B cell (primary cell): ENCODE measurements at regions not wholly inside any gene's neighbourhood (a gene's known extent, or its start where the extent isn't known, plus 50 kb on each side); places are given as distances from the start of the nearest gene placed in this dataset.

ENCODE experiments used
- ATAC-seq: fragments of 200-7000 bp; cut with Tn5 transposase; one replicate; pipeline ENCODE4 v1.10.0; 2021; ENCODE audit warnings: low read depth, mild to moderate bottlenecking, moderate number of reproducible peaks, moderate library complexity
- CTCF ChIA-PET: fragments of 350-600 bp; sonication (Branson Sonifier 250); formaldehyde crosslinking; loops from one replicate; lab custom pipeline; 2021; ENCODE audit warnings: antibody characterized with exemption, inconsistent platforms; lab: Charles Lee
- POLR2A ChIA-PET: fragments of 350-600 bp; sonication (Branson Sonifier 250); formaldehyde crosslinking; loops from one replicate; lab custom pipeline; 2021; ENCODE audit warnings: antibody characterized with exemption; lab: Charles Lee
- DNase-seq: peaks from one replicate; pipeline ENCODE4 v3.0.0; 2013
- H2AFZ ChIP-seq: 2 replicates; pipeline ENCODE4 v1.6.1; 2012; ENCODE audit warnings: mild to moderate bottlenecking, low read depth, low read length; ENCODE audit not compliant: insufficient read depth, poor library complexity, severe bottlenecking
- H3K27ac ChIP-seq, 2 donors: 1 replicate in 1 of 2; 2 replicates in 1 of 2; pipeline ENCODE4 v1.5.1; 2012 to 2013; ENCODE audit warnings: low read length in 2 of 2, mild to moderate bottlenecking in 2 of 2, moderate library complexity in 1 of 2
- H3K27me3 ChIP-seq, 4 experiments: fragments of 200-600 bp in 1 of 4; sonication (generic) in 1 of 4; replicated peaks in 1 of 4; 1 replicate in 2 of 4; 2 replicates in 2 of 4; pipeline versions ENCODE4 v1.6.1 to v1.7.0; 2013 to 2016; ENCODE audit warnings: low read length in 3 of 4, mild to moderate bottlenecking in 2 of 4, mixed read lengths in 1 of 4, moderate library complexity in 1 of 4; ENCODE audit not compliant: insufficient read depth in 4 of 4, control insufficient read depth in 3 of 4; ENCODE audit errors: control extremely low read depth in 1 of 4
- H3K36me3 ChIP-seq, 2 experiments: replicated peaks in 1 of 2; 1 replicate in 1 of 2; 2 replicates in 1 of 2; pipeline versions ENCODE4 v1.6.1 to v1.7.1; 2013; ENCODE audit warnings: low read length in 1 of 2; ENCODE audit not compliant: insufficient read depth in 2 of 2, control insufficient read depth in 1 of 2; ENCODE audit errors: control extremely low read depth in 1 of 2, extremely low read depth in 1 of 2
- H3K4me1 ChIP-seq, 2 donors: fragments of 200-600 bp in 1 of 2; sonication (generic) in 1 of 2; 1 replicate in 1 of 2; 2 replicates in 1 of 2; pipeline versions ENCODE4 v1.5.1 to v1.6.1; 2013 to 2017; ENCODE audit warnings: low read length in 2 of 2; ENCODE audit not compliant: control insufficient read depth in 2 of 2, insufficient read depth in 2 of 2
- H3K4me2 ChIP-seq: replicated peaks from 2 replicates; pipeline ENCODE3; 2012; ENCODE audit warnings: mild to moderate bottlenecking, low read depth, low read length; ENCODE audit not compliant: poor library complexity, severe bottlenecking
- H3K4me3 ChIP-seq, 5 experiments: fragments of 200-600 bp in 1 of 5; sonication (generic) in 1 of 5; 1 replicate in 3 of 5; 2 replicates in 2 of 5; pipeline versions ENCODE4 v1.5.1 to v1.7.0; 2011 to 2016; ENCODE audit warnings: low read length in 4 of 5, mild to moderate bottlenecking in 4 of 5, low read depth in 2 of 5, control low read depth in 1 of 5, moderate library complexity in 1 of 5; ENCODE audit not compliant: insufficient read depth in 1 of 5; ENCODE audit errors: control extremely low read depth in 1 of 5, extremely low read depth in 1 of 5
- H3K79me2 ChIP-seq: fragments of 200-600 bp; sonication (generic); one replicate; pipeline ENCODE4 v1.6.0; 2016; ENCODE audit warnings: low read length; ENCODE audit not compliant: control insufficient read depth, insufficient read depth
- H3K9ac ChIP-seq: fragments of 200-600 bp; sonication (generic); 2 replicates; pipeline ENCODE4 v1.6.1; 2017; ENCODE audit warnings: mild to moderate bottlenecking, low read length, moderate library complexity
- H3K9me3 ChIP-seq, 3 donors: one replicate each; pipeline versions ENCODE4 v1.6.1 to v1.7.1; 2013; ENCODE audit warnings: low read length in 2 of 3; ENCODE audit not compliant: control insufficient read depth in 2 of 3, insufficient read depth in 1 of 3; ENCODE audit errors: control extremely low read depth in 1 of 3
- H4K20me1 ChIP-seq: 2 replicates; pipeline ENCODE4 v1.6.0; 2012; ENCODE audit warnings: mild to moderate bottlenecking, low read length; ENCODE audit not compliant: insufficient read depth, control insufficient read depth, poor library complexity, severe bottlenecking
- H3K27ac Mint-ChIP-seq: one replicate; pipeline ENCODE4 v1.8.0; 2021; ENCODE audit warnings: mixed read lengths
- H3K27me3 Mint-ChIP-seq: one replicate; pipeline ENCODE4 v1.8.0; 2021; ENCODE audit warnings: mixed read lengths
- H3K4me1 Mint-ChIP-seq: one replicate; pipeline ENCODE4 v1.8.0; 2021; ENCODE audit warnings: mixed read lengths
- H3K4me3 Mint-ChIP-seq: one replicate; pipeline ENCODE4 v1.8.0; 2021; ENCODE audit warnings: mixed read lengths
- H3K9me3 Mint-ChIP-seq: one replicate; pipeline ENCODE4 v1.8.0; 2022; ENCODE audit warnings: mixed read lengths; ENCODE audit not compliant: insufficient read depth
- CTCF ChIP-seq: fragments of 200-600 bp; IDR thresholded peaks from one replicate; pipeline ENCODE4 v1.8.0; 2022; ENCODE audit warnings: antibody characterized with exemption, mild to moderate bottlenecking
- EZH2 ChIP-seq: IDR thresholded peaks from 2 replicates; pipeline ENCODE4 v1.6.1; 2012; ENCODE audit warnings: borderline replicate concordance, low read depth, mild to moderate bottlenecking, moderate library complexity, low read length; ENCODE audit not compliant: insufficient read depth, poor library complexity, severe bottlenecking
- WGBS: methylation state at CpG from one replicate; pipeline ENCODE4 v1.1.5; 2013; ENCODE audit warnings: missing lambda C conversion rate; ENCODE audit not compliant: insufficient coverage; 5-methylcytosine and 5-hydroxymethylcytosine counted together
- intact Hi-C: fragments of 100-400 bp; cut with micrococcal nuclease; formaldehyde crosslinking; loops from one replicate; pipeline ENCODE4 v1.10.0; 2022

DNA sequence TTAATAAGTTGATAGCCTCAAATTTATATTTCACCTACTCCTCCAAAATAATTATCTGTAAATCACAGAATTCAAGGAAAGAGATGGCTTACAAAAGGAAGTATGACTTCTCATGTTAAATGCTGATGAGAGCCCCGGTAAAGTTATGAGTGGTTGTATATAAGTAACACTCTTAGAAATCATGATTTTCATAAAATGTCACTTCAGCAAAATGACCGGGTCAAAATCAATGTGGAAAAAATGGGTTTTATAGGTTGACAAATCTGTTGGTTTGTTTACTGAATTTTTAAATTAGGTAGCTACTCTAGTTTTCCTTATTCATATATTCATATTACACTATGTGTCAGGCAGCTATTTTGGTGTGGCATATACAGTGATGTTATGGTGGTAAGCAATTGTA, 1131.0 kb downstream of the TAF11L14 start:
- Mint-ChIP-seq H3K27ac (no peak overlapping the region), H3K27me3 (no peaks in the 10 kb centered on the region), H3K4me1 (peaks cover 2% of the 10 kb centered on the region), H3K4me3 (no peak overlapping the region), H3K9me3 (no peaks in the 10 kb centered on the region)
- Histone ChIP-seq H2AFZ (no peak overlapping the region), H4K20me1 (no peaks in the 10 kb centered on the region), H3K9me3 (no peaks in the 10 kb centered on the region), H3K4me2 (no peak overlapping the region), H3K4me1 (no peaks in the 10 kb centered on the region), H3K79me2 (no peaks in the 10 kb centered on the region), H3K9ac (no peak overlapping the region), H3K36me3 (no peaks in the 10 kb centered on the region), H3K27ac (no peak overlapping the region), H3K27me3 (no peaks in the 10 kb centered on the region), H3K4me3 (no peak overlapping the region)
- DNase-seq = no peak
- intact Hi-C loops = no loop called here
- ChIA-PET CTCF (no interaction called here), POLR2A (no interaction called here)
- WGBS = no CpG with 5 or more reads among the region's 2 CpGs
- no peak for ATAC-seq
- TF ChIP-seq EZH2 (no peak), CTCF (no peak)

DNA sequence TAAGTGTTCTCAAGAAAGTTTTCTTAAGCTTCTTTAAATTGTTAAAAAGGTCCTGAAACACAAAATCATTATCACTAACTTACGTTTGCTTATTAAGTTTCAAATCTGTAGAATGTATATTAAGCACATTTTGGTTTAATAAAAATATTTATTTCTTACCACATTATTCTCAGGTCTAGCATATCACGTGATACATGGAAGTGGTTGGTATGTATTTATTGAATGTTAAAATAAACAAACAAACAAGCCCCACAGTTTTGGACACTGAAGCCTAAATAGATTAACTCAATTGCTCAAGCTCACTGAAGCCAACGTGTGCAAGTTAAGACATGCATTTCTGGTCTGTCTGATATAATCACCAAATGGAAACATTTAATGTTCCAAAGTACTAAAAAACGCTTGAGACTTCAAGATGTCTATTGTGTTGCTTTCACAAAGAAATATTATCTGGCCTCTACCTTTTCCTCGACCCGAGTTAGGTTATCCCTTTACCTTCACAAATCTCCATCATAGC, 1136.9 kb downstream of the TAF11L14 start:
- H3K4me3 Mint-ChIP-seq = no peak overlapping the region
- H3K4me1 Mint-ChIP-seq = no peaks in the 10 kb centered on the region
- ATAC-seq (no peak), DNase-seq (no peak)
- Histone ChIP-seq H3K27ac (no peak overlapping the region), H4K20me1 (no peaks in the 10 kb centered on the region), H3K4me1 (no peaks in the 10 kb centered on the region), H3K79me2 (no peaks in the 10 kb centered on the region), H3K9ac (no peak overlapping the region), H3K4me2 (no peak overlapping the region), H3K9me3 (no peaks in the 10 kb centered on the region), H3K27me3 (no peaks in the 10 kb centered on the region), H3K4me3 (no peak overlapping the region), H2AFZ (no peak overlapping the region), H3K36me3 (no peaks in the 10 kb centered on the region)
- 96% methylated on average over 4 of the region's 6 CpGs for WGBS
- intact Hi-C loops = no loop called here
- no peak overlapping the region for H3K27ac Mint-ChIP-seq
- H3K9me3 Mint-ChIP-seq = no peaks in the 10 kb centered on the region
- POLR2A ChIA-PET = no interaction called here
- no peaks in the 10 kb centered on the region for H3K27me3 Mint-ChIP-seq
- CTCF ChIA-PET = interaction anchor here (1.6 kb wide), 1 partner anchor 61 kb away, joined by 4 read pairs; no protein-coding TSS in a partner anchor
- TF ChIP-seq CTCF (no peak), EZH2 (no peak)
